ENCODE measurements at regions not wholly inside any gene's neighbourhood (a gene's known extent, or its start where the extent isn't known, plus 50 kb on each side); places are given as distances from the start of the nearest gene placed in this dataset.

GRCh38 chr10:128324058-128324827 lies 198.0 kb upstream of the MKI67 start:
- Histone ChIP-seq H3K9ac (ENCODE audit: low read length) (no peak overlapping the region), H3F3A (ENCODE audit: low read length, unreplicated experiment) (no peaks in the 10 kb centered on the region), H3K79me2 (ENCODE audit: low read length) (no peaks in the 10 kb centered on the region), H2AFZ (ENCODE audit: low read length) (no peak overlapping the region), H3K27me3 (ENCODE audit: low read length) (0 out of 2 replicates have a peak, but pooled peaks cover 6% of the 10 kb centered on the region), H3K9me2 (replicated peaks; ENCODE audit: low read length) (no peaks in the 10 kb centered on the region), H3K4me1 (ENCODE audit: insufficient read depth, low read length) (no peaks in the 10 kb centered on the region), H3K9me3 (ENCODE audit: low read length) (no peaks in the 10 kb centered on the region), H3K27ac (ENCODE audit: low read length) (no peak overlapping the region), H3K4me3 (ENCODE audit: low read length) (no peak overlapping the region), H3K4me2 (ENCODE audit: low read length) (no peak overlapping the region), H4K20me1 (ENCODE audit: low read length) (no peaks in the 10 kb centered on the region), H3K36me3 (ENCODE audit: low read depth, low read length) (no peaks in the 10 kb centered on the region)
- DNase-seq (no peak), ATAC-seq (no peak)
- POLR2A ChIA-PET (ENCODE audit: unreplicated experiment), result no interaction called here
- CTCF ChIA-PET, result no interaction called here
- intact Hi-C loops (cut with micrococcal nuclease), result no loop called here
- TF ChIP-seq CTCF (conservative IDR thresholded peaks at IDR 0.05; ENCODE audit: low read depth, low read length), result no peak
- TF ChIP-seq EZH2 (IDR thresholded peaks at IDR 0.05; ENCODE audit: low read length, unreplicated experiment), result no peak
- no peak for TF ChIP-seq EZH2phosphoT487 (IDR thresholded peaks at IDR 0.05; ENCODE audit: borderline replicate concordance, low read length)
- BruUV-seq (replicated peaks), result no TSS peak

GRCh38 chr10:128325788-128326187 lies 199.6 kb upstream of the MKI67 start:
- no TSS peak for BruUV-seq (replicated peaks)
- no peak for DNase-seq
- Histone ChIP-seq H3F3A (ENCODE audit: low read length, unreplicated experiment) (no peaks in the 10 kb centered on the region), H3K27me3 (ENCODE audit: low read length) (0 out of 2 replicates have a peak, but pooled peaks cover 6% of the 10 kb centered on the region), H3K36me3 (ENCODE audit: low read depth, low read length) (no peaks in the 10 kb centered on the region), H3K9ac (ENCODE audit: low read length) (no peak overlapping the region), H3K4me2 (ENCODE audit: low read length) (no peak overlapping the region), H2AFZ (ENCODE audit: low read length) (no peak overlapping the region), H4K20me1 (ENCODE audit: low read length) (no peaks in the 10 kb centered on the region), H3K9me3 (ENCODE audit: low read length) (no peaks in the 10 kb centered on the region), H3K79me2 (ENCODE audit: low read length) (no peaks in the 10 kb centered on the region), H3K9me2 (replicated peaks; ENCODE audit: low read length) (no peaks in the 10 kb centered on the region), H3K27ac (ENCODE audit: low read length) (no peak overlapping the region), H3K4me1 (ENCODE audit: insufficient read depth, low read length) (no peaks in the 10 kb centered on the region), H3K4me3 (ENCODE audit: low read length) (no peak overlapping the region)
- ChIA-PET POLR2A (ENCODE audit: unreplicated experiment) (no interaction called here), CTCF (no interaction called here)
- TF ChIP-seq CTCF (conservative IDR thresholded peaks at IDR 0.05; ENCODE audit: low read depth, low read length) (no peak), EZH2phosphoT487 (IDR thresholded peaks at IDR 0.05; ENCODE audit: borderline replicate concordance, low read length) (no peak), EZH2 (IDR thresholded peaks at IDR 0.05; ENCODE audit: low read length, unreplicated experiment) (no peak)
- intact Hi-C loops (cut with micrococcal nuclease), result no loop called here
- no peak for ATAC-seq

- Histone ChIP-seq H4K20me1 (ENCODE audit: low read length) (no peaks in the 10 kb centered on the region), H3K27ac (ENCODE audit: low read length) (no peak overlapping the region), H3K4me3 (ENCODE audit: low read length) (no peak overlapping the region), H3K27me3 (ENCODE audit: low read length) (0 out of 2 replicates have a peak, but pooled peaks cover 6% of the 10 kb centered on the region), H3K9ac (ENCODE audit: low read length) (no peak overlapping the region), H3K9me3 (ENCODE audit: low read length) (no peaks in the 10 kb centered on the region), H2AFZ (ENCODE audit: low read length) (no peak overlapping the region), H3K9me2 (replicated peaks; ENCODE audit: low read length) (no peaks in the 10 kb centered on the region), H3K4me2 (ENCODE audit: low read length) (no peak overlapping the region), H3K36me3 (ENCODE audit: low read depth, low read length) (no peaks in the 10 kb centered on the region), H3F3A (ENCODE audit: low read length, unreplicated experiment) (no peaks in the 10 kb centered on the region), H3K4me1 (ENCODE audit: insufficient read depth, low read length) (no peaks in the 10 kb centered on the region), H3K79me2 (ENCODE audit: low read length) (no peaks in the 10 kb centered on the region)
- ChIA-PET CTCF (no interaction called here), POLR2A (ENCODE audit: unreplicated experiment) (no interaction called here)
- intact Hi-C loops (cut with micrococcal nuclease), result no loop called here
- no TSS peak for BruUV-seq (replicated peaks)
- DNase-seq (no peak), ATAC-seq (no peak)
- TF ChIP-seq EZH2 (IDR thresholded peaks at IDR 0.05; ENCODE audit: low read length, unreplicated experiment), result no peak
- no peak for TF ChIP-seq CTCF (conservative IDR thresholded peaks at IDR 0.05; ENCODE audit: low read depth, low read length)
- TF ChIP-seq EZH2phosphoT487 (IDR thresholded peaks at IDR 0.05; ENCODE audit: borderline replicate concordance, low read length), result no peak
Observed at GRCh38 chr10:128326251-128326650, 200.0 kb upstream of the MKI67 start.

Measured in PC-3 (cell line).